ENCODE measurements at regions not wholly inside any gene's neighbourhood (a gene's known extent, or its start where the extent isn't known, plus 50 kb on each side); places are given as distances from the start of the nearest gene placed in this dataset.
A peak's percentile ranks its signal among the peaks of the same experiment; 100 is the strongest.

- Histone ChIP-seq H3K4me3 (no peak overlapping the region), H2AFZ (no peak overlapping the region), H3K79me2 (replicated peaks; ENCODE audit: insufficient read depth) (no peaks in the 10 kb centered on the region), H3F3A (replicated peaks; ENCODE audit: low read depth) (no peaks in the 10 kb centered on the region), H4K20me1 (replicated peaks; ENCODE audit: insufficient read depth) (no peaks in the 10 kb centered on the region), H3K4me2 (no peak overlapping the region), H3K9me2 (ENCODE audit: insufficient read depth) (no peaks in the 10 kb centered on the region), H3K4me1 (ENCODE audit: insufficient read depth) (peaks cover 15% of the 10 kb centered on the region), H3K36me3 (ENCODE audit: insufficient read depth) (no peaks in the 10 kb centered on the region), H3K27me3 (ENCODE audit: insufficient read depth) (no peaks in the 10 kb centered on the region), H3K27ac (ENCODE audit: low read depth) (no peak overlapping the region)
- H3K4me1 Mint-ChIP-seq = peaks cover 22% of the 10 kb centered on the region
- no peak for TF ChIP-seq REST (IDR thresholded peaks at IDR 0.05; ENCODE audit: unreplicated experiment)
- TF ChIP-seq CTCF (conservative IDR thresholded peaks at IDR 0.05; ENCODE audit: low read depth in 2 of 2) = no peak
- TF ChIP-seq POLR2AphosphoS5 (IDR thresholded peaks at IDR 0.05; ENCODE audit: low read depth) = no peak
- TF ChIP-seq ZNF462 (CRISPR knock-in tag; IDR thresholded peaks at IDR 0.05) = no peak
- no peak for TF ChIP-seq JUNB (IDR thresholded peaks at IDR 0.05; ENCODE audit: unreplicated experiment)
- TF ChIP-seq STAT1 (IDR thresholded peaks at IDR 0.05; ENCODE audit: unreplicated experiment) = no peak
- no peak for TF ChIP-seq NANOG (IDR thresholded peaks at IDR 0.05; ENCODE audit: borderline replicate concordance)
- TF ChIP-seq EZH2phosphoT487 (IDR thresholded peaks at IDR 0.05; ENCODE audit: unreplicated experiment) = no peak
- TF ChIP-seq ZNF331 (CRISPR knock-in tag; IDR thresholded peaks at IDR 0.05; ENCODE audit: low read depth) = no peak
- no peak for TF ChIP-seq ZNF114 (CRISPR knock-in tag; IDR thresholded peaks at IDR 0.05)
- H3K27ac Mint-ChIP-seq = 0 out of 2 replicates have a peak overlapping the region, but pooled peaks have one; percentile 10
- no peak overlapping the region for H3K4me3 Mint-ChIP-seq
- DNase-seq (ENCODE audit: low spot score) = no peak
- H3K27me3 Mint-ChIP-seq (ENCODE audit: insufficient read depth, low read depth, poor library complexity) = peaks cover 2% of the 10 kb centered on the region
- ATAC-seq = no peak
- no peaks in the 10 kb centered on the region for H3K36me3 Mint-ChIP-seq (ENCODE audit: low read depth)
- no peaks in the 10 kb centered on the region for H3K9me3 Mint-ChIP-seq
These were observed 229.6 kb upstream of the TBC1D5 start for GRCh38 chr3:17972030-17972429.
